Muscle layer of duodenum (tissue), 2 donors: ENCODE measurements at regions not wholly inside any gene's neighbourhood (a gene's known extent, or its start where the extent isn't known, plus 50 kb on each side); places are given as distances from the start of the nearest gene placed in this dataset.

Experiments
- H3K27ac ChIP-seq: one replicate; pipeline ENCODE4 v1.7.0; 2013; ENCODE audit warnings: mild to moderate bottlenecking, low read length
- H3K27me3 ChIP-seq: one replicate; pipeline ENCODE4 v1.7.0; 2013; ENCODE audit warnings: low read depth, mild to moderate bottlenecking, control low read depth, low read length
- H3K36me3 ChIP-seq, 2 donors: one replicate each; pipeline ENCODE4 v1.7.0; 2013; ENCODE audit warnings: low read length in 2 of 2, control low read depth in 1 of 2, mild to moderate bottlenecking in 1 of 2; ENCODE audit not compliant: insufficient read depth in 2 of 2, control insufficient read depth in 1 of 2
- H3K4me1 ChIP-seq, 2 donors: one replicate each; pipeline ENCODE4 v1.7.0; 2013; ENCODE audit warnings: low read length in 2 of 2, mild to moderate bottlenecking in 2 of 2, control low read depth in 1 of 2, moderate library complexity in 1 of 2; ENCODE audit not compliant: insufficient read depth in 2 of 2, control insufficient read depth in 1 of 2
- H3K4me3 ChIP-seq, 2 donors: one replicate each; pipeline ENCODE4 v1.7.0; 2013; ENCODE audit warnings: low read length in 2 of 2, low read depth in 1 of 2, mild to moderate bottlenecking in 1 of 2
- H3K9me3 ChIP-seq, 2 donors: one replicate each; pipeline ENCODE4 v1.7.0; 2013; ENCODE audit warnings: low read length in 2 of 2, control low read depth in 1 of 2, mild to moderate bottlenecking in 1 of 2; ENCODE audit not compliant: control insufficient read depth in 1 of 2
- donor health status: healthy.

DNA sequence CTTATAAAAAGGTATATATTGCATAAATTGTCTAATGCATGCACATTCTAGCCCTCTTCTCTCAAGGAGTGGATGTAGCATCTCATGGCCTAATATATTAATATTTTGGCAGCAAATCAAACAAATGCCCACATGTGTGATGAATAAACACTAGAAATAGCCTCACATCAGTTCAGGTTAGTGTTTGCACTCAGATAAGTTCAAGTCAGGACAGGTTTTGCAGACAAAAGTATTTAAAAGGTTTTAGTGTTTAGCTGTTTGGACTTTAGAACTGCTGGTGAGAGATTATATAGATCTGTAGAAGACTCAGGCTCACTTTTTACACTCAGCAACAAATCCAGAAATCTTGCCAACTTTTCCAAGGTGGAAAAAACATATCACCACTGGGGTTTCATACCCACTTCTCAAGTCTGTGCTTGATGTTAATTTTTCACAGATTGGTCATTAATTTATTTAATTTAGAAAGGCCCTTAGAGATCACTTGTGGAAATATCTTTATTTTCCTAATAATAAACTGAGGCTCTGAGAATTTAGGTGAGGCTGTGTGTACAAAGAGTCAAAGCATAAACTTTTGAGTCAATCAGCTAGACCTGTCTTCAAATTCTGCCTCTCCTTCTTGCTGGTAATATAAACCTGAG is 362.6 kb downstream of the GASK1B start:
- Histone ChIP-seq H3K27ac (no peak overlapping the region), H3K4me1 (peaks cover 0 to 14% of the 10 kb centered on the region in 2 donors), H3K27me3 (no peaks in the 10 kb centered on the region), H3K36me3 (no peaks in the 10 kb centered on the region), H3K4me3 (no peak overlapping the region), H3K9me3 (no peaks in the 10 kb centered on the region)

DNA sequence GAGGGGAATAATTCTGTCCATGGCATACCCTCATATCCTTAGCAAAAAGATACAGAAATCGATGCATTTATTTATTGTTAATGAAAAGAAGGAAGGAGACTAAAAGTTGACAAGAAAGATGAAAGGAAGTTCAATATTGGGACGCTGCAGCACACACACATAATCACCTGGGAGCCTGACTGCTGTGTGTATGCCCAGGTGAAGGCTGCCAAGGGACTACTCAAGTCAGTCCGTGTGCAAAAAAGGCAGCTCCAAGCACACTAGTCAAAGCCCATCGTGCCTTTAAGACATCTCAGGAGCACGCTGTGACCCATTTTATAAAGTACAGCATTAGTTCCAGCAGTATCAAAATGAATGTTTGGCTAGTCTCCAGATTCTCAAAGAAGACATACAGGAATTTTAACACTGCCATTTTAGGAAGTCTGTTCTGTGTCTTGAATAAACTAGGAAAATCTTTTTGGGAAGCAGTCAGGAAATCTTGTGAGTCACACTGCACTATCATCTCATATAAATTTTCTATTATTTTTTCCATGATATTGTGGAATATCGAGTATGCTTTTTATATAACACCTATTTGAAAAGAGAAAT is 363.9 kb downstream of the GASK1B start:
- Histone ChIP-seq H3K9me3 (no peaks in the 10 kb centered on the region), H3K27ac (no peak overlapping the region), H3K4me1 (peaks cover 0 to 18% of the 10 kb centered on the region in 2 donors), H3K27me3 (no peaks in the 10 kb centered on the region), H3K36me3 (no peaks in the 10 kb centered on the region), H3K4me3 (no peak overlapping the region)

DNA sequence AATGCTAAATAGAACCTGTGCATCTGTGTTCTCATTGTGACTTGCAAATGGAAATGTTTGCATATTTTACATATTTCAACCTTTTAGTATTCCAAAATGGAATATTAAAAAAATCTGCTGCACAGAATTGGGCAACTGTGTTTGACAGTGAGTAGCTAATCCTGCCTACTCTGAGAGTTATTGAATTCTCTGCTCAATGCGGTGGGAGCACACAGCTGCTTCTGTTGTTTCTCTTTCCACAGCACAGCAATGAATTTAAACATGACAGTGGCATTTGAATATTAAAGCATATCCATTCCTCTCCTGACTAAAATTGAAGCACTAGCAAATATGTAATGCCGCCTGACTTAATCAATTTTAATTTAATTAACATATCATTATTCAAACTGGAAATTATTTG is 366.6 kb downstream of the GASK1B start:
- H3K36me3 ChIP-seq = no peaks in the 10 kb centered on the region
- no peaks in the 10 kb centered on the region for H3K27me3 ChIP-seq
- H3K9me3 ChIP-seq = no peaks in the 10 kb centered on the region
- H3K4me1 ChIP-seq = peaks cover 0 to 22% of the 10 kb centered on the region in 2 donors
- H3K4me3 ChIP-seq = no peak overlapping the region
- H3K27ac ChIP-seq = no peak overlapping the region

DNA sequence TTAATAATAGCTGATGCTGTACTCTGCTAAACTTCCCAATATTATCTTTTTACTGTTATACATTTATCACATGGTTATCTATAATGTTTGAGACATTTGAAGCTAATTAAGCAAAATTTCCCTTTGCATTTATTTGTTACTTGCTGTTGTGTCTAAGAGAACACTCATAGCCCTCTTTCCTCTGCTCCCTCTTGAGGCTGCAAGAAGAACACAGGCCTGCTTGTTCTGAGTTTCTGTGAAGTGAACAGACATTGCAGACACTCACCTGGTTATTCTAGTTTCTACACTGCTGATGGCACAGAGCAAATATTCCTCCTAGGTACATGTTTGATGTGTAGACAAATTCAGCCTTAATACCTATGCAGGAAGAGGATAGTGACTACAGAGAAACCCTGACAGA is 367.8 kb downstream of the GASK1B start:
- Histone ChIP-seq H3K36me3 (no peaks in the 10 kb centered on the region), H3K27ac (no peak overlapping the region), H3K4me1 (peaks cover 0 to 22% of the 10 kb centered on the region in 2 donors), H3K27me3 (no peaks in the 10 kb centered on the region), H3K4me3 (no peak overlapping the region), H3K9me3 (no peaks in the 10 kb centered on the region)

DNA sequence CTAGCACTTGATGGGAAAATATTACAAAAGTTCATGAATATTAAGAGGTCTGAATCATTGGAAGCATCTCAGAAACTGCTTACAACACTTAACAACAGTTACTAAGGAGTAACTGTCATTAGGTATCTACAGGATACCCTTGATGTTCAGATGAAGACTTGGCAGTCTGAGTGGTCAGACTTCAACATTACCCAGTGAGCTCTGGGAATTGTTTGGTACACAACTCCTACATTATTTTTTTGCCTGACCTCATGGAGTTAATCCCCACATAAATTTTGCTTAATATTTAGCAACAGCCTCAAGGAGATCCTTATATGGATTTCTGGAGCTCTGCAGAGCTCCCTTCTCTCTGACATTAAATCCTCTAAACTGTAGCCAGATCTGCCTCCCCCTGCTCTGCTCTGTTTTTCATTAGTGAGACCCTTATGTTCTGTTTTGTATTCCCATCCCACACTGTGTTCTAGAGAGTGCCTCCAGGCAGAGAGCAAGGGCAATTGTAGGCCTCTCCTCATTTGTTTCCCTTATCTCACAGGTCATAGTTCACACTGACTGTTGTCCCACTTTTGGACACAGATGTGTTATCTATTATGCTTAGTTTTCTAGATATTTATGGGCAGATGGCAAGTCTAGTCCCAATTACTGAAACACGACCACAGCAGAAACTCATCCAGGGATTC is 368.8 kb downstream of the GASK1B start:
- H3K4me3 ChIP-seq = no peak overlapping the region
- H3K9me3 ChIP-seq = no peaks in the 10 kb centered on the region
- H3K4me1 ChIP-seq = peaks cover 0 to 22% of the 10 kb centered on the region in 2 donors
- no peaks in the 10 kb centered on the region for H3K36me3 ChIP-seq
- H3K27me3 ChIP-seq = no peaks in the 10 kb centered on the region
- H3K27ac ChIP-seq = no peak overlapping the region

DNA sequence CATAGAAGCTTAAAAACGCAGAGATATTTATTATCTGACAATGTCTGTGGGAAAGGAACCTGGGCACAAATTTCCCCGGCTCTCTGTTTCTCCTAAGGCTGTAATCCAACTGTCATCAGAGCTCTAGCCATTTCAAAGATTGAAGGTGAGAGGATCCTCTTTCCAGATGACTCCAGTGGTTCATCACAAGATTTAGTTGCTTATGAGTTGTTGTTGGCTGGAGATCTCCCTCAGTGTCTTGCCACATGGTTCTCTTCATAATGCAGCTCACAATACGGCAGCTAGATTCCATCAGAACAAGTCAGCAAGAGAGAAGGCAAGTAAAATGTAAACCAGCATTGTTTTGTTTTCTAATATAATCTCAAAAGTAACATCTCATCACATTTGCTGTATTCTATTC is 369.4 kb downstream of the GASK1B start:
- H3K9me3 ChIP-seq = no peaks in the 10 kb centered on the region
- no peaks in the 10 kb centered on the region for H3K36me3 ChIP-seq
- H3K27ac ChIP-seq = no peak overlapping the region
- peaks cover 0 to 22% of the 10 kb centered on the region in 2 donors for H3K4me1 ChIP-seq
- H3K27me3 ChIP-seq = no peaks in the 10 kb centered on the region
- no peak overlapping the region for H3K4me3 ChIP-seq

DNA sequence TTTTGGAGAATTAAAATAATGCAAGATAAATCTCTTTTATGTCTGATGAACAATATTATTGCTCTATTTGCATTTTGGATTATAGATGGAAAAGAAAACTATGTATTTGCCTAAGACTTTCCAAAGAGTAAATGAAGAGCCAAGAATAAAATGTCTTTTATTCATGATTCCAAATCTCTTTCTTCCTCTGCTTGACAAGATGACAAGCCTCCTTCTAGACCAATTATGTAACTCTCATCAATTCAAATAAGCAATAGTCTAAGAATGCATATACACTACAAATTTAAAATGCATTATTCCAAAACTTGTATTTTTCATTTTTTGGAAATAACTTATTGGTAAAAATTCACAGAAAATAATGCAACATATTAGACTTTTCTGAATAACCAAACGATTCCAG is 377.3 kb downstream of the GASK1B start:
- Histone ChIP-seq H3K27ac (no peak overlapping the region), H3K27me3 (no peaks in the 10 kb centered on the region), H3K4me3 (no peak overlapping the region), H3K4me1 (no peaks in the 10 kb centered on the region), H3K36me3 (no peaks in the 10 kb centered on the region), H3K9me3 (no peaks in the 10 kb centered on the region)

DNA sequence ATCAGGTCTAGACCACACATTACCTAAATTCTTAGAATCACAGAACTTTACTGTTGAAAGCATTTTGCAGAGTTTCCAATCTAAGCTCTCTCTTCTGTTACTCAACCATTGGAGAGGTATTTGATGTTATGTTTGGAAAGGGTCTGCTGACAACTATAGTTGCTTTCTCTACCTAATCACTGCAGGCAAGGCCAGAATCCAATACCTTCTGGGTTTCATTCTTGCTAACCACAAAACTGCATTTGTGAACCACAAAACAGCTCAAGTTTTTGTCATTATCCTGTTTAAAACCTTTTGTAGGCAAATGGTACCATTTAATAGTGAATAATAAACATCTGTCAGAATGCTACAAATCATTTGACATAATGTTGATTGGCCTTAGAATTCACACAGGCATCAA is 380.1 kb downstream of the GASK1B start:
- no peak overlapping the region for H3K27ac ChIP-seq
- H3K9me3 ChIP-seq = no peaks in the 10 kb centered on the region
- H3K4me3 ChIP-seq = no peak overlapping the region
- H3K36me3 ChIP-seq = no peaks in the 10 kb centered on the region
- no peaks in the 10 kb centered on the region for H3K27me3 ChIP-seq
- no peaks in the 10 kb centered on the region for H3K4me1 ChIP-seq

DNA sequence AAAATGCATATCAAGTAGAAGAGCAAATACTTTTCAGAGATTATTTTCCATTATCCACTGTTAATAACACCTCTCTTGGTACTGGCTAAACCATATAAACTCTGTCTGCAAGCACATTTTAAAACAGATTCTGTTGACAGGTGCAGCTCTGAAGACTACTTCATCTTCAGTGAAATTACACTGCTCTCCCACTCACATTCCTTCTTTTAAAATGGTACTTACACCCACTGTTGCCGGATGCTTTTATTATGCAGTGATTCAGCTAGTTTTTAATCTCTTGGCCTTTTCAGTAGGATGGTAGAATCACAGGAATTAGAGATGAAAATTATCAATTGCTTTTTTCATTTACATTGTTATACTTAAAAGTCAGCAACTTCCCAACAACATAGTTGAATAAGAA is 381.6 kb downstream of the GASK1B start:
- no peaks in the 10 kb centered on the region for H3K4me1 ChIP-seq
- no peaks in the 10 kb centered on the region for H3K9me3 ChIP-seq
- H3K27me3 ChIP-seq = no peaks in the 10 kb centered on the region
- no peak overlapping the region for H3K4me3 ChIP-seq
- no peaks in the 10 kb centered on the region for H3K36me3 ChIP-seq
- H3K27ac ChIP-seq = no peak overlapping the region

DNA sequence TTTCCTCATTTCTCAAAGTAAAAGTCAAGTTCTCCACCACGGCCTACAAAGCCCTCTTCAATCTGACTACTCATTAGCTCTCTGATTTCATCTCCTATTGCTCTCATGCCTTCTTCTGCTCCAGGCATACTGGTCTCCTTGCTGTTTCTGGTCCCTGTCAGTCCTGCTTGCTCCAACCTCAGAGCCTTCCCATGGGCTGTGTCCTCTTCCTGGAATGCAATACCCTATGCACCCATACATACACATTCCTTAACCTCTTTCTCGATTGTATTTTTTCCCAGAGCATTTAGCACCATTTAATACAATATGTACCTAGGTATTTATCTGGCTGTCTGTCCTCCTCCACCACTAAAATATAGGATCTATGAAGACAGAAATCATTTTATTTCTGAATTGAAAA is 385.2 kb downstream of the GASK1B start:
- Histone ChIP-seq H3K4me3 (no peak overlapping the region), H3K9me3 (no peaks in the 10 kb centered on the region), H3K4me1 (no peaks in the 10 kb centered on the region), H3K27me3 (no peaks in the 10 kb centered on the region), H3K36me3 (no peaks in the 10 kb centered on the region), H3K27ac (no peak overlapping the region)

DNA sequence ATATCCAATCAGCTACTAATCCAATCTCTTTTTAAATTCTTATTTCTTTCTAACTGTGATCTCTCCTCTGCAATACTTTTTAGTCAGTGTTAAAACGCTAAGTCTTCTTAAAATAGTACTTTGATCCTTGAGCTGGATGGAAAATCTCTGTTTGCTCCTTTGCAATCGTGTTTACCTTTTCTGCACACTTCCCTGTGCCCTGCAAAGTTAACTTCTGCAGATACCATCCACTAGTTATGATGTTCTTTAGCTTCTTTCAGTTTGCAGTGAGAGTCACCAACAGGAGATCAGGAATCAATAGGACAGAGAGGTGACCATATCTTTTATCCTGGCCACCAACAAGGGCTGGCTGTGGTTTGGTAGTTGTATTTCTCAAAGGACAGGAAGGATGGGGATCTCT is 391.5 kb downstream of the GASK1B start:
- no peak overlapping the region for H3K27ac ChIP-seq
- no peaks in the 10 kb centered on the region for H3K4me1 ChIP-seq
- H3K27me3 ChIP-seq = no peaks in the 10 kb centered on the region
- H3K9me3 ChIP-seq = no peaks in the 10 kb centered on the region
- no peak overlapping the region for H3K4me3 ChIP-seq
- no peaks in the 10 kb centered on the region for H3K36me3 ChIP-seq
